ENCODE measurements at regions not wholly inside any gene's neighbourhood (a gene's known extent, or its start where the extent isn't known, plus 50 kb on each side); places are given as distances from the start of the nearest gene placed in this dataset.

DNA sequence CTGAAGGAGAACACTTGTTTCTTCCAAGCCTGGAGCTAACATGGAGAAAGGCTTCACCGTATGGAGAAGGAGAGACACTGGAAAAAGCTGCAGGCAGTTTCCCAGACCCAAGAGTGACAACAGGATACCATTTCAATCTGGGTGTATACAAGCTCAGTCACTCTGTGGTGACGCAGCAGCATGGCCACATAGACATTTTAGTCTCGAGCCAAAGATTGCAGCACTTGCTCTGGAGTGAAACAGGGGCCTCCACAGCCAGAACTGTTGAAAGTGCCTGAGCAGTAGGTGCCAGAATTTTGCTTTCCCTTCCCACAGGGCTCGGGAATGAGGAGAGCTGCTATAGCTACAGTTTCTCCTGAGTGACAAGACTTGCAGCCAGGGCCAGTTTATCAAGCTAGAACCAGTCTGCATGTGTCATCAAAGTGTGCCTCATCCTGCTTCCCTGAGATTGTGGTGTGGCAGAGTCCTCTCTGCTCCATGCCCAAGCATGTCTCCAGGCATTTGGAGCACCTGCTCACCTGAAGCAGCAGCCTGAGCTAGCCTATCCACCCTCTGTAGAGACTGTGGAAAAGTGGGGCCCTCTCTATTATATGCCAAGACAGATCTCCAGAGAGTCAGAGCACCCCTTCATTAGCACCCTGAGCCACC lies 234.6 kb upstream of the CDH19 start:
- no peak for DNase-seq

DNA sequence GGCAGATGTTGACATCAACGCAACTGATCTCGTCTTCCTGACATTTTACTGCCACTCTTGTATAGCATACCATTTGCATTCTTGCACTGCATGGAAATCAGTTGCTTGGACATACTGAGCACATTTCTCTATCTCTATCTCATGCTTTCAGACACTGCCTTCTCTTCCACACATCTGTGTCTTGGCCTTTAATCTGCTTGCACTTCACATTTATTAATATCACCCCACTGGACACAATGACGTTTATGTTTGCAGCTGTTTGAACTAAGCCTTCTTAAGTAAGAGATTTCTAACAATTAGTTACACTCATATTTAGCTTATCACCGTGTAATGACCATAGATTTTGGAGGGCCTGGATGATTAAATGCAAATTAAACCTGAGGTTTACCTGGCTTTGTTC lies 229.8 kb upstream of the CDH19 start:
- DNase-seq = no peak

GRCh38 chr18:66826211-66826610 lies 222.3 kb upstream of the CDH19 start:
- no peak for DNase-seq

GRCh38 chr18:66825347-66825746 lies 221.5 kb upstream of the CDH19 start:
- DNase-seq = no peak

DNA sequence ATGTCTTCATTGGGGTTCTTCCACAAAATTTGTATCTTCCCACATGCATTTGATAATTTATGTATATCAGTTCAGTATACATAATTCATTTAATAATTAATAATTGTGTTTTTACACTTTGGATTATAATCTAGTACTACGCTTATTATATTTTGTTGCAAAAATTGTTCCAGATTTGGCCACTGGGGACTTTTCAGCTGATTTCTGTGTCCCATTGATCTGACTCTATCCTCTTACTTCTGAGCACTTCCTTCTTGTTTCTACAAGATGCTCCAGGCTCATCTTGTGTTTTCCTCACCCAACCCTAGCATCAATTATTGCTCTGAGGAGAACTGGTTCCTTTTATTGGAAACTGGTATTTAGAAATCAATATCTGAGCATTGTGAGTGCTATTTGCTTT lies 215.3 kb upstream of the CDH19 start:
- DNase-seq = no peak

- DNase-seq = no peak
These were observed 209.2 kb upstream of the CDH19 start for GRCh38 chr18:66813138-66813537.

- no peak for DNase-seq
These were observed 191.2 kb upstream of the CDH19 start for GRCh38 chr18:66795051-66795450.

DNA sequence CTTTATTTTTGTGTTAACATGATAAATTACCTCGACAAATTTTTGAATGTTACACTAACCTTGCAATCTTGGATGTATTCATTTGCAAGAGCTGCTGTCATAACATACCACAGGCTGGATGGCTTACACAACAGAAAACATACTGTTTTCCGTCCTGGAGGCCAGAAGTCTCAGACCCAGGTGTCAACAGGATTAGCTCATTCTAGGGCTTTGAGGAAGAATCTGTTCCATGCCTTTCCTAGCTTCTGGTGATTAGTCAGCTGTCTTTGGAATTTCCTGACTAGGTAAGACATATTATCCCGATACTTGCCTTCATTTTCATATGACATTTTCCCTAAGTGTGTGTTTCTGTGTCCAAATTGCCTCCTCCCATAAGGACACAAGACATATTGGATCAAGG lies 188.6 kb upstream of the CDH19 start:
- no peak for DNase-seq

DNA sequence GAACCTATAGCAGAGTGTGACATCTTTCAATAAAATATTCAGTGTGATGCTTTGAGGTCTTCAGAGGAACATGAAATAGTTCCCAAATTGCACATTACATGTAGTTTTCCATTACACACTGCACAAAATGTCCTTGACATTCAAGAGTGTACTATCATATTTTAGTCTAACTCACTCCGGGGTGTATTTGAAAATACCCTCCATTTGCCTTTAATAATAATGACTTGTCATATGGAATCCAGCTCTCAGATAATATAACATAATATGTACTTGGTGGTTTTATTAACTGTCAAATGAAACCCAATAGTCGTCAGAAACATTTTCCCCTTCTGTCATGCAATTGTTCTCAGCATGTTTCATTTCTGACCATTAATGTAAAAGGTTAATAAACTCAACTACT lies 176.7 kb upstream of the CDH19 start:
- no peak for DNase-seq

DNA sequence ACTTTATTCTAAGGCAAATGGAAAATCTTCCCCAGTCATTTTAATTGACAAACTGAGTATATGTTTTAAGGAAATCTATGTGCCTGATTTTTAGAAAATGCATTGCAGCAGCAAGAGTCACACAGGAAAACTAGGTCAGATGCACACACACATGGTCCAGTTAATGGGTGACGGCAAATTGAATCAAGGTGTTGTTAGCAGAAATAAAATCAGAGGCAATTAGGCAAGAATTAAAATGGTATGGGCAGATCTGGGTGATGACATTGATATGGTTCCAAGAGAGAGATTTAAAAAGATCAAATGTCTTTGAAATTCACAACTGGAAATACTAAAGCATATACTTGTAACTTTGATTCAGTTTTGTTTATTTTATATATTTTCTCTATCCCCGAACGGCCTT lies 174.2 kb upstream of the CDH19 start:
- no peak for DNase-seq

DNA sequence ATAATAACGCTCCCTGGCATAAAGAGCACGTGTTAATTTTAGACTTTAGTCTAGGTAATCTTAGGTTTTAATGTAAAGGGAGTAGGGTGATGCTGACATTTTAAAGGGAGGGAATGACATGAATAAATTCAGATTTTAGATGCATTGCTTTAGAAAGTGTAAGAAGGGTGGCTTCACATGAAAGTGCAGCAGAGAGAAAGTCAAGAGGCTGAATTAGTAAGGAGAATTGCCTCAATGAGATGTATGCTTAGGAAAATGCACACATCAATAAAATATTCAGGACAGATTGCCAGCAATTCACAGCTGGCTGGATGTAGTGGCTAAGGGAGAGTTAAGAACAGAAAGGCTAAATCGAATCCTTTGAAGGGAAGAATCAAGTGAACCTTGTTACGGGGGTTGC lies 165.5 kb upstream of the CDH19 start:
- DNase-seq = no peak

GRCh38 chr18:66764230-66764629 lies 160.3 kb upstream of the CDH19 start:
- DNase-seq = no peak

DNA sequence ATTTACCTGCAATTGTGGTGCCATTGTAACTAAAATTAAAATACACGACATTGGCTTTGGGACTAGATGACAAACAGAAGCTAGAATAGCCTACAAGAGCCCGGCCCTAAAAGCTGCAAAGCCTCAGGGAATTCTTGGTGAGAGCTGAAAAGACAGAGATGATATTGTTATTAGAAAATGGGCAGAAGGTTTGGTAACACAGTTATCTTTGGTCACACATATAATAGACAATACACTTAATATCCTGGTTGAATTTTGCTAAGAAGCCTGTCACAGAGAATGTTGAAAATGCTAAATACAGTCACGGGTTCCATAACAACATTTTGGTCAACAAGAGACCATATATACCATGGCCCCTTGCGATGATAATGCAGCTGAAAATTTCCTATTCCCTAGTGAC lies 157.3 kb upstream of the CDH19 start:
- DNase-seq = no peak

DNA sequence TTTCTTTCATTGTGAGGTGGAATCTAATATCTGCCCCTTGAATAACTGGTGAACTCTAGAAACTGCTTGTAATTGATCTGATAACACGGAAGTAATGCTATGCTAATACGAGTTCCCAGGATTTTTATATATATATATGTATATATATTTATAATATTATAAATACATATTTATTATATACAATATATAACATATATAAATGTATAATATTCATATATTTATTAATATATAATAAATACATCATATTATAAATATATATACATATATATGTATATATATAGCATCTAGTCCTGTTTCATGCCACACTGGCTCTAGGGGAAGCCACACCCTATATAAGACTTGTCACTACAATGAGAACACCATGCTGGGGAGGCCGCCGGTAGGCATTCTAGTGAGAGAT lies 156.7 kb upstream of the CDH19 start:
- DNase-seq = no peak

GRCh38 chr18:66759050-66759828 lies 155.3 kb upstream of the CDH19 start:
- no peak for DNase-seq

DNA sequence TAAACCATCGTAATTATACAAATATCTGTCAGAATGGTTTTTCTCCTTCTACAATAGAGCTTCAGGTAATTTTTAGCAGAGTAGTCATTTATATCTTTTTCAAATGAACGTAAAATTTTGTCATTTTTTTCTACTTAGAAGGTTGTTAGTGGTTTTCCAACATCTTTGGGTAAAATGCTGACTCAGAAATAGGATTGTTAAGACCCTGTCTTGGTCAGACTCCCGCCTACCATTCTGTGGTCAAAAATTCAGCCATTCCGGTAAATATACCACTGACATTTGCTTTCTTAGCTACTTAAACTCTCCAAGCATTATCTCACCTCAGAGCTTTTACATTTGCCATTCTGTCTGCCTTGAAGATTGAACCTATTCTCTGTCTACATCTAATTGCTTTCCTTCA lies 154.1 kb upstream of the CDH19 start:
- DNase-seq = no peak

DNA sequence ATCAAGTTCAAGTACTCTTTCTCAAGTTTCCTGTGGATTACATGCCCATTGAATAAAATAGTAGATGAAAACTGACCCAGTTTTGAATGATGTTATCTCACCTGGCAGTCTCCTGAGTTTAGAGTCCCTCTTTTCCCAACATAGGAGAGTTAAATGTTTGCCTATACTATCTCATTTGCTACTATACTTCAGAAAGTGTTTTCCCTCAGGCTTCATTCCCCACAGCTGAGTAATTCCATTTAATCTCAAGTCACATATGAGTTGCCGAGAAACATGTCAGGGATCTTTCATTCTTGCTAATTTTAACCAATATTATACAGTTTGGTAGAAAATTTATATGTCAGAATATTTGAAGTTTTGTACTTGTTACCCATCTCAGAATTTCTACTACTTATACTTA lies 150.4 kb upstream of the CDH19 start:
- DNase-seq = no peak

- no peak for DNase-seq
These were observed 148.8 kb upstream of the CDH19 start for GRCh38 chr18:66752733-66753132.

GRCh38 chr18:66749481-66750035 lies 145.7 kb upstream of the CDH19 start:
- DNase-seq = no peak

DNA sequence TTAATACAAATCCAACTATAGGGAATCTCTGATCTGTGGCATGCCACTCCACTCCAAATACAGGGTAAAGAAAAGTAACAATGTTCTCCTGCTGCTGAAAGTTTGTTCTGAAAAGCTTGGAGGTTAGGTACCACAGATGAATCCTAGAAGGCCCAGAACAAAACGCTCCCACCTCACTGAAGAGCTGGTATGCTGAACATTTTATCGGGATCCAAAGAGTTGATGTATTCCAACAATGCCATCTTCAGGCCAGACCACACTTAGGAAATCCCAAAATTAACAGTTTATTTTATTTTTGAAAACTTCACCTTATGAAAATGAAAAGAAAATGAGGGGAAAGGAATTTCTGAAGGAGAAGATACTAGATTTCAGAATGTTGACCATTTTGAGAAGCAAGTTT lies 145.1 kb upstream of the CDH19 start:
- DNase-seq = no peak

- no peak for DNase-seq
These were observed 138.9 kb upstream of the CDH19 start for GRCh38 chr18:66742832-66743231.

- no peak for DNase-seq
These were observed 132.0 kb upstream of the CDH19 start for GRCh38 chr18:66735933-66736332.

GRCh38 chr18:66734451-66734850 lies 130.6 kb upstream of the CDH19 start:
- no peak for DNase-seq

DNA sequence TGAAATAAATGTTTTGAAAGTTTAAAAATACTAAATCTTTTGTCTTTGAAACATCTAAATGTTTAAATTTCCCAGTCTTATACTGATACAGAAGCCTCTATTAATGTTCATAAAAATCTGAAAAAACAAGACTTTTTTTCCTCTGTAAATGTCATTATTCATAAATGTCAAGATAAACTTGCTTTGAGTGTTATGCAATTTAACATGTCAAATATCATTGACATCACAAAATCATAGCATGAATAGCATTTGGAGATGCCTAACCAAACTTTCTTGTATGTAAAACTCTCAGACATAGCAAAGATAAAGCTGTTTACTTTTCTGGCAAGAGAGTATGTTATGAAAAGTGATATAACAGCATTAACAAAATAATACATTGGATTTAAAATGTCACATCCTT lies 128.0 kb upstream of the CDH19 start:
- DNase-seq = no peak

All from right kidney (tissue), 1 donor.